NT2/D1 (cell line): ENCODE measurements at regions not wholly inside any gene's neighbourhood (a gene's known extent, or its start where the extent isn't known, plus 50 kb on each side); places are given as distances from the start of the nearest gene placed in this dataset.

ENCODE experiments used
- SUZ12 ChIP-seq: IDR thresholded peaks from 2 replicates; pipeline ENCODE4 v1.6.1; 2011; ENCODE audit not compliant: insufficient read length, insufficient read depth; ENCODE audit errors: extremely low read depth
- ZNF274 ChIP-seq: IDR thresholded peaks from 2 replicates; pipeline ENCODE4 v1.6.1; 2011; ENCODE audit warnings: mild to moderate bottlenecking, low read depth, low read length

- TF ChIP-seq SUZ12 (no peak), ZNF274 (no peak)
Measured at GRCh38 chr18:43904209-43904837, 627.0 kb upstream of the SYT4 start.
